HG03060 (cell line): ENCODE measurements at regions not wholly inside any gene's neighbourhood (a gene's known extent, or its start where the extent isn't known, plus 50 kb on each side); places are given as distances from the start of the nearest gene placed in this dataset.
A peak's percentile ranks its signal among the peaks of the same experiment; 100 is the strongest.
"Not testable (repeated sequence)": the region's sequence is repeated elsewhere in the genome, so short reads cannot be mapped to it uniquely, and the experiment has no call there.

ENCODE experiments used
- ATAC-seq: cut with Tn5 transposase; IDR thresholded peaks from one replicate; pipeline ENCODE4 v1.9.1; 2021; ENCODE audit warnings: low read depth, moderate number of reproducible peaks; ENCODE audit not compliant: unreplicated experiment

DNA sequence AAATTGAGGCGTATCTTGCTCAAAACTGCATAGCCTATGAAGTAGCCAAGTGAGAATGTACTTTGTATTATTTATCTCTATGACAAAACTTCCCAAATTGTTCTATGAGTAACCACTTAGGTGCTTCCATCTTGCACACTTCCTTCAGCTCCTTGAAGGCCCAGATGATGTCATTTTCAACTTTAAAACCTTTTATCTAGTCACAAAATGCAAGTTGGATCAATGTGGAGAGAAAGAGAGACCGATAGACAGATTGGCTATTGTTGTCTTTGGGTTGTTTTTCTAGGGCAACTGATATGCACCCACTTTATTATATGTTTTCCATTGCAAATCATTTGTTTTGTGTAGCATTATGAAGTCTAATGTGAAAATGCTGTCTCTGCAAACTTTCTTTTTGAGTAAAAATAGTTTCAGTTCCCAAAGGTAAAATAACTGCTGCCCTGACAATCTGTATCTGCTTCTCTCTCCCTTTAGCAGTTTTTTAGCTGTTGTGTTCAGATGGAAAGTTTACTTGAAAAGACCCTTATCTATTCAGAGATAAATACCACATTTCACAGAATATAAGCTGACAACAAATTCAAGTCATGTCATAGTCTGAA lies 73.7 kb upstream of the CITED2 start:
- peak; percentile 90 for ATAC-seq

DNA sequence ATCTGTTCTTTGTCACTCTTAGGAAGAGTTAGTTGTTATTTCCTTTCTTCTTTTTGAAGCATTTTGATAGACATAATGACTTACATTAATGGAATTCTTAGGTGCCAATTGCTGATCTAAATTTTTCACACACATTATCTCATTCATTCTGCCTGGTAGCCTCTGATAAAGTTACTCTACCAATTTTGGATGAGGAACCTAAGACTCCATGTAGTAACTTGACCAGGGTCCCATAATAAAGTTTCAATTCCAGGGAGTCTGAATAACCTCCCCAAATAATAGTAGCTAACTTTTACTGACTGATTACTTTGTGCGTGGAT lies 73.2 kb upstream of the CITED2 start:
- no peak for ATAC-seq

DNA sequence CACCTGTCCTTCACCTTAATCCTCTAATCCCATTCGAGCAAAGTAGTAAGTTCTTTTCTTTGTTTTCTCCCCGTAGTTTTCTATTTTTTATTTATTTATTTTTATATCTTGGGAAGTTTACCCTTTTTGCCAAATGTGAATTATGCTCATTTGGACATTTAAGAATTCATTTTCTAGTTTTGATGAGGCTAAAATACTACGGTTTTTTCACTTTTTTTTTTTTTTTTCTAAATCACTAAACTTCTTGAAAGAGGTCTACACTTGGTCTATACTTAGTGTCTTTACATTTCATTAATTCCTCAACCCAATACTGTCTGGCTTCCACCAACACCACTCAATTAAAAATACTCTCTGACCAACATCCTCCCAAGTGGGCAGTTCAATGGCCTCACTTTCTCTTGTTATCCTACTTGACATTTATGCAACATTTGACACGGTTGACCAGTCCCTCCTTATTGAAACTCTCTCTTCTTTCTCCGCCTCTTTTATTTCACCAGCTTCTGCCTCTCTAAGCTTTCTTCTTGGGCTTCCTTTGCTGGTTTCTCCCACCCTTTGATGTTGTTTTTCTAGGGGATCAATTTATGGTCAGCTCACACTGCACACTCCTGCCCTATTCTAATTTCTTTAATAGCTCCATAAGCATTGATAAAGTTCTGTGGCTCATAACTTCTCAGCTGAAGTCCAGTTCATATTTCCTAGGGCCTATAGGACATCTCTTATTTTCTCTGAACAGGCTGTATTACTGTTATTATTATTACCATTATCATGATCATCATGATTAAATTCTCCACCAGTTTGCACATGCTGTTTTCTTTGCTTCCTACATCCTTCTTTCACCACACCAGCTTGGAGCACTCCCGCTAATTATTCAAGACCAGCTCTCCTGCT lies 72.6 kb upstream of the CITED2 start:
- ATAC-seq = no peak

DNA sequence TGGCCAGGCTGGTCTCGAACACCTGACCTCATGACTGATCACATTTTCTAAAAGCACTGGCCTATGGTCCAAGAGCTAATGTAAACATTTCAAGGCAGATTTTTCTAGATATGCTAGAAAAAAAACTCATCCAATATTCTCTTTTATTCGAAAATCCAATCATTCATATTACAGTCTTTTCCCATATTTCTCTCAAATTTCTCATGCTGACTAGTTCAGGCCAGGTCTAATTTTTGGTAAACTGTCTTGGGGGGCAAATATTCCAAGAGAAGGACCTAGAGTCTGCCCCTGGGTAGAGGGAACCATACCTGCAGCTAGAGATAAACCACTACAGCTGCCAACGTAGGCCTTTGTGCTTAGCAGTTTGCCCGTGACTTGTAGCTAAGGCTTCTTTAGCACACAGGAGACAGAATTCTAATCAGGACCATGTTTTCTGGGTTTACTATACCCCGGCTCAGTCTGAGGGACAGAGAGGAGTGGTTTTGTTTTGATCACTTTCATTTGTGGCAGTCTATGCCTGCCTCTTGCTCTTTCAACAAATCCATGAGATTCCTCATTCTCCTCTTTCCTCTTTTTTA lies 71.8 kb upstream of the CITED2 start:
- no peak for ATAC-seq

DNA sequence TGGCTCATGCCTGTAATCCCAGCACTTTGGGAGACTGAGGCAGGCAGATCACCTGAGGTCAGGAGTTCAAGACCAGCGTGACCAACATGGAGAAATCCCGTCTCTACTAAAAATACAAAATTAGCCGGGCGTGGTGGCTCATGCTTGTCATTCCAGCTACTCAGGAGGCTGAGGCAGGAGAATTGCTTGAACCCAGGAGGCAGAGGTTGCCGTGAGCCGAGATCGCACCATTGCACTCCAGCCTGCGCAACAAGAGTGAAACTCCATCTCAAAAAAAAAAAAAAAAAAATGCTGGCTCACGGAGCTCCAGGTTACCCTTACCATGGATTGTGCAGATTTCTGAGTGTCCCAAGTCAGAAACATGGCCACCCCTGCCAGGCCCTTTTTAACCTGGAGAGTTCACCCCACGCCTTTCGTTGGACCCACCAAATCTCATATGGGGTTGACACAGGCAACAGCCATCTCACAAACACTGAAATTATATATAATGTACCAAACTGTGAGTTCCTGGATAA lies 69.9 kb upstream of the CITED2 start:
- not testable (repeated sequence) for ATAC-seq

DNA sequence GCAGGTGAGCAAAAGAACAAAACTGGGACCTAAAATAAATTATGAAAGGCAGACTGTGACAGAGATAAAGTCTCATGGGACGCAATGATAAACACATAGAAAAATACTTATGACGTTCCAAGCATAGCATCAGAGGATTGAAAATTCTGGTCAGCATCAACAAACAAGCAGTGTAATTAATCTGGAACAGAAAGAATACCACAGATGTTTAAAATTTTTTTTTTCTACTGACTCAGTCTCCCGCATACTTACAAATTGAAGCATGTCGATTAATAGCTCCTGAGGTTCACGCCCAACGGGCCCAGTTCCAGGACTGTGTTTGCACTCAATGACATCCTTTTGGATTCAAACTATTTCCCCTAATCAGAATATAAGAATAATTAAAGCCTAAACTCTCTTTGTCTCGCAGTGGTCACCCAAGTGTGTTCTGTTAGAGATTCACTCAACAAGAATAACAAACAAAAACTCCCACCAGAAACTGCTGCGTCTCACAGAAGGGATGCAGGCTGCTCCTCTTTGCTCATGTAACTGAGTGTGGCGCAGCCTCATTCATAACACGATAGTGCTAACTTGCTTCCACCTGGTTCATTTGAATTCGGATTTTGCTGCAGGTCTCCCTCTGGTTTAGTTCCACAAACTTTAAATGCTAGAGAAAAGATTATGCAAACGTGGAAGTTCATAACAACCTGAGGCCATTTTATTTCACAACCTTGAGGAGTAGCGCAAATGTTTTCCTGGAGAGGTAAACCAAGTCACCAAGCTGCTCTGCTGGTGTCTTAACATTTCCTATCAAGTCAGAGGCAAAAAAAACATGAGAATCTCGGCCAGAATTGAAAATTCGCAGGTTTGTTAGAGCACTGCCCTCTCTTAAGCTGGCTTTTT lies 69.0 kb upstream of the CITED2 start:
- ATAC-seq = no peak

DNA sequence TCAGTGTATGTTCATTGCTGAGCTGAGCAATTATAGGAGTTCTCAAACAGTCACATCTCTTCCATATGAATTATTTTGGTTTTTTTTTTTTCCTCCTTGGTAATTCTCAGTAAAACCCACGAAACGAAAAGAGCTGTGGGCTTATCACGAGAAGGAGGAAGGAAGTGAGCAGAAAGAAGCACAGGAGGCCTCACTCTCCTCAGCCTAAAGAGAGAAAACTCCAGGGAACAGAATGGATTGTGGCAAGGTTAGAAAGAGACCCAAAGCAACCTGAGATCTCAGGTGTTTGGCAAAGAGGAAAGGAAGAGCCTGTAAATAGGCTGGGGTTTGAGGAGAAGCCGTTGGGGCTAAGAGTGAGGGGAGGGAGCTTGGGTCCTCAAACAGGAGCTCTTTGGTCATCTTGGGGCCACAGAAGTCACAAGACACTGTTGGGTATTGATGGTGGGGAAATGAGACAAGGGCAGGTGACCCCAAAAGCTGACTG lies 67.8 kb upstream of the CITED2 start:
- ATAC-seq = no peak

DNA sequence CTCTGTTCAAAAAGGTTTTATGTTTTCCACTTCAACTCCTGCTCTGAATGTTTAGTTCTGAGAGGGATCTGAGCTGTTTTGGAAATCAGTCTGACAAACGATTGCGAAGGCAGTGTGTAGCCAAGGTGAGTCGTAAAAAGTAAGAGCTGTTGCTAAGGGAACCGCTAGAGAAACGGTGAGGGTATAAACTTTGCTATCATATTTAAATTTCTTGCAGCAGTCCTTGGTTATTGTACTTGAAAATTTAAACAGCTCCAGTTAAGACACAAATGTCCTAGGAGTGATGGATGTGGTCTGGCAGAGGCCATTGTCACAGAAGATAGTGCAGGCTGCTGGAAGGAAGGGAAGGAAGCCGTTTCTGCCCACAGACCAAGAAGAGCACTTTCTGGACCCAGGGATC lies 64.9 kb upstream of the CITED2 start:
- no peak for ATAC-seq

DNA sequence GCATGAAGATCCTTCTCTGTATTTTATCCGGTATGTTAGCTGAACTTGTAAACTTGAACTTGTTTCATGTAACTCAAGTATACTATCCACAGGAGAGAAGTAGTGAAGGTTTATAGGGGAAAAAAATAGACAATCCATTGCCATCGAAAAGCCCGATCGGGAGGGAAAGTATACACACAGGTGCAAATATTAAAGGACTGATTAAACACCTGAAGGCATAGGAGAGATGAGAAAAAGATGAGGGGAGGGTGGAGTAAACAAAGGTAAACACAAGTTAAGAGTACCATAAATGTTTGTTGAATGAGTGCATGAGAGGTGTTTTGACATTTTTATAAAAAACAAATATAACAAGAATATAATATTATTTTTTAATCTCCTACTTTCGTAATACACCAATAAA lies 64.3 kb upstream of the CITED2 start:
- ATAC-seq = no peak

DNA sequence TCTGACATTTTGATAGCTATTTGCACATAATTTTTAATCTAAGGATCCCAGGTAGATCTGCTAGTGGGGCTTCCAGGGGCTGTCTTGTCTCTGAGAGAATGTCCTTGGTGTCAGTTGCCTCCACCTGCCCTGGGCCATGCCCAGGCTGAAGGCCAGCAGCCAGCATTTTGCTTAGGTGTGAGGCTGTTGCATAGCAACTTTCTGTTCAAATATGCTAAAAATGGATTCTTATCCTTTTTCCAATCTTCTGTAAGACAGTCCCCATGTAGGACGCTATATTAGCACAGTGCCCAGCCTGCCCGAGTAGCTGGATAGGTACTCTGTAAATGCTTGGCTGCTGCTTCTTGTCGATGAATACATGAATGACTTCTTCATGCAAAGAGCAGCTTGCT lies 62.5 kb upstream of the CITED2 start:
- no peak for ATAC-seq

DNA sequence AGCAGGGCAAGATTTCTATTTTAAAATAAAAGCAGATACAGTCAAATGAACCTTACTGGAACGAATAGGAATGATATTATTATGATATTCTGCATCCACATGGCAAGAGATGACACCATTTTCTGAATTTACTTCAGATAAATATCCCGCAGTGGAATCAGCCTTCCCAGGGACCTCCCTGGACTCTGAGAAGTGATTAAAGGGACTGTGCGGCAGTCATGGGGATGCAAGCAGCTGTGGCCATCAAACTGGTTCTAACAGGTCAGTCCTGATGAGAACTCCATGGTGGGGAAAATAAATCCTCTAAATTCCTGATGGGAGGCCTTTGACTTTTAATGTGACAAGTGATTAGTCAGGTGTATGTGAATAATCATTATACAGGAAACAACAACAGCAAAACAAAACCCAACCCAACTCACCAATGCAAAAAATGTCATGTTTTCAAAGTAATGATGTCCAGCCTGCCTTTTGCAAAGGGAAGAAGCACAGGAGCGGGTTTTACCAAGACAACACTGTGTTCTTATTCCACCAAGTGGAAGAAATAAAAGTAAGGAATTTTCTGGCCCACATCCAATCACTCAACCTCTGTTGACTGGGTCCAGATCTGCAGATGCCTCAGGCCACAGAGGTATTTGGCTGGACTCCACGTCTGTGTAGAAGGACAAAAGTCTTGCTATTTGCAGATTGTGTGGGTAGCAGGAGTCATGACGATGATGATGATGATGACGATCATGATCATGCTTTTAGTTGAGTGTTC lies 61.9 kb upstream of the CITED2 start:
- no peak for ATAC-seq

DNA sequence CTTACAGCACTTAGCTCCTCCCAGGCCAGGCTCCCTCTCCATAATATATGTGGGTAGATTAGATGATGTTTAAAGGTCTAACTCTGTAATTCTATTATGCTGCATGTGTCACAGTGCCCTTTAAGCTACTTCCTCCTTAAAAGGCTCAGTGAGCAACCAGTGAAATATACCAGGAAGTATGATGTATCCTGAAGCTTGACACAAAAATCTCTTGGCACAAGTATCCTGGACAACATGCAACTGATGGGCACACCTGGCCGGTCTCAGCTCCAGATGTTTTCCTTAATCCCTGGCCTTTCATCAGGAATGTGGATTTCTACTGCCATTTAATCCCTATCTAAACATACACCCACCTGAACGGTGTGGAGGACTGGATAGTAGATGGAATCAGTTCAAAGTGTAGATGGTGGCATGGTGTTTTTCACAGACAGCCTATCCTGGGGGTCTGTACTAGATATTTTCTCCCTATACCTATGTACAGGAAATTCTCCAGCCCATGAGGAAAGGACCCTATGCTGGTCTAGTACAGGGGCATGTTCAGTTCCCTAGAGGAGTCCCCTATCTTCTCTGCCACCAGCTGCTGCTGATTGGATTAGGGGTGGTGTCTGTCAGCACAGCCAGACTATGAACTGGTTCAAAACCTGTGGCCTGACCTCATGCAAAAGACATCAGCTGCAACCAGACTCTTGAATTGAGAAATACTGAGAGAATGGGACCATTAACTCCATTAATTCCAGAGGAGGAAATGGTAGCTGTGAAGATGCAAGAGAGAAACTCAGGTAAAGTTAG lies 59.4 kb upstream of the CITED2 start:
- no peak for ATAC-seq

DNA sequence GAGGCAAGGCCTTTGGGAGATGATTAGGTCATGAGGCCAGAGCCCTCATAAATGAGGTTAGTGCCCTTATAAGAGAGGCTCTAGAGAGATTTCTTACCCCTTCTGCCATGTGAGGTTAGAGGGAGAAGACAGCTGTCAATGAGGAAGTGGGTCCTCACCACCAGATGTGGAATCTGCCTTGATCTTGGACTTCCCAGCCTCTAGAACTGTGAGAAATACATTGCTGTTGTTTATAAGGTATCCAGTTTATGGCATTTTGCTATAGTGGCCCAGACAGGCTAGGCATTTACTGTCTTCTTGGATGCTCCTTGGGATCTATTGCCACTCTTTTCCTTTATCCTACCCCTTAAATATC lies 57.1 kb upstream of the CITED2 start:
- no peak for ATAC-seq

DNA sequence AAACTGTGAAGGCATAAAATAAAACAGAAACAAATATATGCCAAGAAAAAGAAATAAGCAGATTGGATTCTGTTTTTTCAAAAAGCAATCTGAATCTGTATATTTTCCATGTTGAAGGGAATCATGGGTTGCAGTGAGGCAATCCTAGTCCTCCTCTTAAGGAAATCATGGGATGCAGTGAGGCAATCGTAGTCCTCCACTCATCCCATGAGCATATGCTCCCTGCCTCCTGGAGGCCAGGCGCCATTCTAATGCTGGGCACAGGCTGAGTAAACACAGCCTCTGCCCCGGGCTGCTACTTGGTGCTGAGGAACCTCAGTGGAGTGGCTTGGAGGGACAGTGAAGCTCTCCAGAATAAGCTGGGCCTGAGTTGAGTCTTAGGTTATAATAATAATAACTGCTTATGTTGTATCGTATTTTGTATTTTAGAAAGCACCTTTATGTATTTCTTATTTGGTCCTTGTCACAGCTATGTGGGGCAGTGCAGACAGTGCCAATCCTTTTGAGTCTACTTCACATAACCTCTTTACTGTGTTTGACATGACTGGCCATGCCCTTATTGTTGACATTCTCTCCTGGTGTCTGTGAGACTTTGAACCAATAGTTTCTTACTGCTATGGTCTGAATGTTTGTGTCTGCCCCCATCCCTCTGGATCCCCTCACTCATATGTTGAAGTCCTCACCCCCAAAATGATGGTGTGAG lies 56.6 kb upstream of the CITED2 start:
- no peak for ATAC-seq

DNA sequence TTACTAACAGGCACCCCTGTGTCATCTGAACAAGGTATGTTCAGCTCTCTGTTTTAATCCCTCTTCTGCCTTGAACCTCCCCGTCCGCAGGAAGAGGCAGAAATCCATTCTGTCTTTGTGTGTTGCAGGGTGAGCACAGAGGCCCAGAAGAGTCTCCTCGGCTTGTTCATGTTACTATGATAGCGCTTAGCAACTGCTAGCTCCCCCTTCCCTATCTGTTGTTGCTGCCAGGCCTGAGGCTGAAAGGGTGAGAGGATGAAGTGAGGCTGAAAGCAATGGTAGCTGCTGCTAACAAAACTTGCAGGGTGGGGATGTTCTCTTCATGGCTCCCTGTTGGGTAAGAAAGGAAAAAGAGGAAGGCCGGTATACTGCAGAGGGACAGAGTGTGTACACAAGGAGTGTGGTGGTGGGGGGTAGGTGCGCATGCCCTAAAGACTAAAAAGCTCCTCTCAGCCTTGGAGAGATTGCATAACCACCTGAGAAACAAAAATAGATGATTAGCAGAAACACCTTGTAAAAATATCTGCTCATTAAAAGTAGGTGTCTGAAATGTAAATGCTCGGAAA lies 55.2 kb upstream of the CITED2 start:
- ATAC-seq = no peak

DNA sequence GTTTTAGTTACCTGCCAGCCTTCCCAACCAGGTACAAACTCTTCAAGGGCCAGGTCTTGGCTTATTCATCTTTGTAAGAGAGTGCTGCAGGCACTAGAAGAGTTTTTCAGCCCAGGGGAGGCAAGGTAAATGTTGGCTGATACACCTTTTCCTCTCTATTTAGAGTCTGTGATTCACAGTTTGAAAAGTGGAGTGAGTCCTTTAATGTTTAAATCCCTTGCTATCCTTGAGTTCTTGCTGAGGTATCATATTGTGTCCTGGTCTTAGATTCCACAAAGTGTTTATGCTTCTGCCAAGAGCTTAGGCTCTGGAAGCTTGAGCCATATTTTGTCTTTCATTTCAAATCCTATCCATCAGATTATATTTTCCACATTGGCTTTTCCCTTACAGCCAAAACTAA lies 52.8 kb upstream of the CITED2 start:
- no peak for ATAC-seq

DNA sequence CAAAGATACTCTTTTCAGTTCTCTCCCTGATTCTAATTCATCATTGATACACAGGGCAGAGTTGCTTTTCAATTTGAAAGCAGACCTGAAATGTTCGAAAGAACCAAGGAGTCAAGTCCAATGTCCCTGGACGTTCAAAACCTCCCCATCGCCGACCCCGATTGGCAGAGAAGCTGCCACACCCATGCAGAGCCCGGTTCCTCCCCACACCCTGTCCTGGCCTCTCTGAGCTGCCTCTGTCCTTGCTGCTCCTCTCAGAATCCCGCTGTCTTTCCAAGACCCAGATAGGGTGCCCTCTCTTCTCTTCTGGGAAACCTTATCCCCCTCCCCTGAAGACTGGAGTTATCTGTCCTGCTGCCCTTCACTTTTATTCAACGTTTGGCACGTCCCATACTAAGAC lies 52.3 kb upstream of the CITED2 start:
- no peak for ATAC-seq

DNA sequence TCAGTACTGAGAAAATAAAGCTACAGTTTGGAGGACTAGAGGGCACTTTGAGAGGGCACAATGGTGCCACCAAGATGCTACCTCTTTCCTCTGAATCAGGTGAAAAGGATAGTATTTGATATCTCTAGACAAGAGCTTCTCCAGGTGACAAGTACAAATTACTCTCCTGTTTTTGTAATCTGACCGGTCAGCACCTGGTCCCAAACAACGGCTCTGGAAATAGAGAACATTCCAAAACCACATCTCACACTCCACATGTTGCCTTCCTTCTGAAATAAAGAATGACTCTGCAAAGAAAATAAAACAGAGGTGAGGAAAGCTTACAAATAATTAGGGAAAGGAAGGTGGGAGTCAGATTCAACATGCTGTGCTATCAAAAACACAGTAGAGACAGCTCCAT lies 51.3 kb upstream of the CITED2 start:
- no peak for ATAC-seq
